Stimulated activated naive CD8-positive, alpha-beta T cell treated with anti-CD3 and anti-CD28 coated beads, Interleukin-15, amount 100 ng/mL, for 72 hours (primary cell): ENCODE measurements at regions not wholly inside any gene's neighbourhood (a gene's known extent, or its start where the extent isn't known, plus 50 kb on each side); places are given as distances from the start of the nearest gene placed in this dataset.
"Not testable (repeated sequence)": the region's sequence is repeated elsewhere in the genome, so short reads cannot be mapped to it uniquely, and the experiment has no call there.

Source experiments
- ATAC-seq: fragments of 150-1000 bp; cut with Tn5 transposase; 2 replicates; pipeline ENCODE4 v1.10.0; 2021; ENCODE audit warnings: mild to moderate bottlenecking, moderate library complexity
- DNase-seq, 2 donors: peaks; one replicate each; pipeline ENCODE4 v3.0.0; 2021 to 2022
- H3K27ac Mint-ChIP-seq, 2 donors: one replicate each; pipeline ENCODE4 v1.8.0; 2022; ENCODE audit warnings: mild to moderate bottlenecking in 2 of 2, mixed read lengths in 2 of 2, moderate library complexity in 2 of 2
- H3K27me3 Mint-ChIP-seq: one replicate; pipeline ENCODE4 v1.8.0; 2022; ENCODE audit warnings: mixed read lengths
- H3K4me1 Mint-ChIP-seq: one replicate; pipeline ENCODE4 v1.8.0; 2022; ENCODE audit warnings: mild to moderate bottlenecking, mixed read lengths
- H3K4me3 Mint-ChIP-seq, 2 donors: one replicate each; pipeline ENCODE4 v1.8.0; 2022; ENCODE audit warnings: mild to moderate bottlenecking in 2 of 2, mixed read lengths in 2 of 2, moderate library complexity in 1 of 2
- H3K9me3 Mint-ChIP-seq, 2 donors: one replicate each; pipeline ENCODE4 v1.8.0; 2022; ENCODE audit warnings: mixed read lengths in 2 of 2

DNA sequence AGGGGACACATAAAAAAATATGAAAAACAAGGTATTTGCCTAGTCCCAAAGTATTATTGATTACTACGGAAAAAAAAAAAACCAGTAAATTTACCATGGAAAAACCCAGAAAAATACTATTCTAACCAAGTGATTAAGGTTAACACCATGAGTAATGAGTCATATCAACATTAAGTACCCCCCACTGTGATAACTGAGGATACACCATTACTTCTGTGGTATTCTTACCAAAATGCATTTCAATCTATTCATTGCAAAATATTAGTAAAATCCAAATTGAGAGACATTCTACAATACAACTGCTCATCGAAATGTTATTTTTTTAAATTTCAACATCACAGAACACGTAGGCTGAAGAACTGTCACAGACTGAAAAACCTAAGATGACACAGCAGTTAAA is 669.8 kb downstream of the ZEB2 start:
- ATAC-seq (no peak), DNase-seq (no peak)
- Mint-ChIP-seq H3K9me3 (no peaks in the 10 kb centered on the region), H3K4me1 (no peaks in the 10 kb centered on the region), H3K27me3 (peaks cover 34% of the 10 kb centered on the region), H3K4me3 (no peak overlapping the region), H3K27ac (no peak overlapping the region)

GRCh38 chr2:143847257-143847656 is 672.7 kb downstream of the ZEB2 start:
- DNase-seq (no peak), ATAC-seq (no peak)
- Mint-ChIP-seq H3K4me1 (no peaks in the 10 kb centered on the region), H3K9me3 (no peaks in the 10 kb centered on the region), H3K4me3 (no peak overlapping the region), H3K27ac (peak overlapping the region in 1 of 2 donors; percentile 20), H3K27me3 (peaks cover 44% of the 10 kb centered on the region)

GRCh38 chr2:143844986-143845385 is 674.9 kb downstream of the ZEB2 start:
- Mint-ChIP-seq H3K9me3 (no peaks in the 10 kb centered on the region), H3K4me1 (no peaks in the 10 kb centered on the region), H3K27ac (no peak overlapping the region), H3K4me3 (no peak overlapping the region), H3K27me3 (peaks cover 41% of the 10 kb centered on the region)
- ATAC-seq = no peak
- DNase-seq = no peak

DNA sequence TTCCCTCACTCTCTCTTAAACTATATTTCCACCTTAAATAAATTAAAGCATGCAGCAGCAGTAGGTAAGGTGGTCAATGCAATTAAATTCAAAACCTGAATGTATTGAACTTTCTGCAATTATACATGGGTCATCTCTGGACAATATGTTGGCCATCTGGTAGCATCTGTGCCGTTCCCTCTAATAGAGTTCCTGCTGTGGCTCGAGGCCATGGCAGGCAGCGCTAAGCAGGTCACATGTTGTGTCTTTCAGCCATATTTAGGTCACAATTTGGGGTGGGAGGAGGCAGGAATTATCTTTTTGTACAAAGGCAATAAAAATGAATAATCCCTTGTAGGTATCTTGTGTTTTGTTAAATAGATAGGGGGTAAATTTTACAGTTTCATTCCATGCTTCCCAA is 676.2 kb downstream of the ZEB2 start:
- no peak for ATAC-seq
- H3K4me1 Mint-ChIP-seq = no peaks in the 10 kb centered on the region
- H3K9me3 Mint-ChIP-seq = no peaks in the 10 kb centered on the region
- peaks cover 42% of the 10 kb centered on the region for H3K27me3 Mint-ChIP-seq
- DNase-seq = no peak
- H3K27ac Mint-ChIP-seq = no peak overlapping the region
- H3K4me3 Mint-ChIP-seq = no peak overlapping the region

DNA sequence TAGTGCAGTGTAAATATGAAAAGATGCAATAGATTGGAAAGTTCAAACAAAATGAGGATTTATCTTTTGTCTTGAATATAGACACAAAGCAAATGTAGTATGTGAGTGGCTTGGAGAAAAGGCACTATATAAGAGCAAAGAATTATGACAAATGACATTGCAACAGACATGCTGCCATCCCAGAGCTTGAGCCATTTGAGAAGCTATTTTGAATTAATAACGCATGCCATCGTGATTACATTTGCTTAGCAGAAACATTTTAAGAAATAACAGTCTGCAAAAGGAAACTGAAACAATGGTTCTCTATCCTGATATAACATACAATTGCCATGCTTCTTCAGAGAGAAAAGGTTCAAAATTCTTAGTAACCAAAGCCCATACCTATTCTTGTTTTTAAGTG is 677.1 kb downstream of the ZEB2 start:
- ATAC-seq = no peak
- Mint-ChIP-seq H3K9me3 (no peaks in the 10 kb centered on the region), H3K4me3 (no peak overlapping the region), H3K27me3 (peaks cover 34% of the 10 kb centered on the region), H3K27ac (no peak overlapping the region), H3K4me1 (no peaks in the 10 kb centered on the region)
- no peak for DNase-seq

DNA sequence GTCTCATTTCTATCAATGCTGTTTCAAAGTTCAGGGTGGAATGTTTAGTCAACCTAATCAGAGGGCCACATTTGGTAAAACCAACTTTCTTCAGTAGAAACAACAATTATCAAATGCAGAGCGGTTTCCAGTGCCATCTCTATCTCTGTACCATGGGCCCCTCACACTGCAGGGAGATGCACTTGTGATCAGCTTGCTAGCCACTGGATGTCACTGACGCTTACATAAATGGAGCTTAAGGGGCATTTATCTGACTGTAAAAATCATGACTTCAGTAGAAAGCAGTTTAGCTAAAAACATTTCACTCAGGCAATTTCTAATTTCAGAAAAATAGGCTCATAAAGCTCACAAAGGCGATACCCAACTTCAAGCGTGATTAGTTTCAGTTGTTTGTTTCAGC is 678.0 kb downstream of the ZEB2 start:
- no peak overlapping the region for H3K4me3 Mint-ChIP-seq
- ATAC-seq (no peak), DNase-seq (no peak)
- peaks cover 0 to 1% of the 10 kb centered on the region in 2 donors for H3K9me3 Mint-ChIP-seq
- no peaks in the 10 kb centered on the region for H3K4me1 Mint-ChIP-seq
- no peak overlapping the region for H3K27ac Mint-ChIP-seq
- peaks cover 29% of the 10 kb centered on the region for H3K27me3 Mint-ChIP-seq

GRCh38 chr2:143840601-143841000 is 679.3 kb downstream of the ZEB2 start:
- H3K27ac Mint-ChIP-seq = no peak overlapping the region
- ATAC-seq (no peak), DNase-seq (no peak)
- peaks cover 0 to 13% of the 10 kb centered on the region in 2 donors for H3K9me3 Mint-ChIP-seq
- peaks cover 23% of the 10 kb centered on the region for H3K27me3 Mint-ChIP-seq
- no peaks in the 10 kb centered on the region for H3K4me1 Mint-ChIP-seq
- no peak overlapping the region for H3K4me3 Mint-ChIP-seq

GRCh38 chr2:143840194-143840593 is 679.7 kb downstream of the ZEB2 start:
- ATAC-seq (no peak), DNase-seq (no peak)
- Mint-ChIP-seq H3K4me1 (no peaks in the 10 kb centered on the region), H3K4me3 (no peak overlapping the region), H3K27ac (no peak overlapping the region), H3K27me3 (peaks cover 23% of the 10 kb centered on the region), H3K9me3 (peaks cover 0 to 14% of the 10 kb centered on the region in 2 donors)

GRCh38 chr2:143839456-143839855 is 680.5 kb downstream of the ZEB2 start:
- Mint-ChIP-seq H3K9me3 (peaks cover 0 to 14% of the 10 kb centered on the region in 2 donors), H3K27ac (no peak overlapping the region), H3K4me3 (no peak overlapping the region), H3K27me3 (peaks cover 23% of the 10 kb centered on the region), H3K4me1 (no peaks in the 10 kb centered on the region)
- ATAC-seq (no peak), DNase-seq (no peak)

- not testable (repeated sequence) for H3K4me1 Mint-ChIP-seq, DNase-seq, H3K4me3 Mint-ChIP-seq, ATAC-seq, H3K27ac Mint-ChIP-seq
- Mint-ChIP-seq H3K27me3 (peaks cover 13% of the 10 kb centered on the region), H3K9me3 (peaks cover 0 to 14% of the 10 kb centered on the region in 2 donors)
Measured at GRCh38 chr2:143837055-143837454, 682.9 kb downstream of the ZEB2 start.

- no peak overlapping the region for H3K4me3 Mint-ChIP-seq
- H3K27me3 Mint-ChIP-seq = peaks cover 7% of the 10 kb centered on the region
Measured at GRCh38 chr2:143835481-143835880, 684.4 kb downstream of the ZEB2 start.

GRCh38 chr2:143833015-143833660 is 686.8 kb downstream of the ZEB2 start:
- Mint-ChIP-seq H3K4me1 (no peaks in the 10 kb centered on the region), H3K9me3 (peaks cover 0 to 14% of the 10 kb centered on the region in 2 donors), H3K27me3 (peaks cover 2% of the 10 kb centered on the region), H3K27ac (no peak overlapping the region), H3K4me3 (no peak overlapping the region)
- ATAC-seq (no peak), DNase-seq (no peak)

More at GRCh38 chr2:143835481-143835880, 684.4 kb downstream of the ZEB2 start:
- no peaks in the 10 kb centered on the region for H3K4me1 Mint-ChIP-seq
- DNase-seq = no peak
- peaks cover 0 to 14% of the 10 kb centered on the region in 2 donors for H3K9me3 Mint-ChIP-seq
- no peak overlapping the region for H3K27ac Mint-ChIP-seq
- ATAC-seq = no peak

GRCh38 chr2:143830476-143830875 is 689.4 kb downstream of the ZEB2 start:
- ATAC-seq (no peak), DNase-seq (no peak)
- Mint-ChIP-seq H3K4me3 (no peak overlapping the region), H3K27ac (no peak overlapping the region), H3K4me1 (no peaks in the 10 kb centered on the region), H3K9me3 (no peaks in the 10 kb centered on the region), H3K27me3 (peaks cover 10% of the 10 kb centered on the region)

GRCh38 chr2:143828763-143829537 is 691.0 kb downstream of the ZEB2 start:
- H3K4me3 Mint-ChIP-seq = no peak overlapping the region
- no peak for ATAC-seq
- no peak overlapping the region for H3K27ac Mint-ChIP-seq
- peaks cover 10% of the 10 kb centered on the region for H3K27me3 Mint-ChIP-seq
- DNase-seq = no peak
- H3K9me3 Mint-ChIP-seq = no peaks in the 10 kb centered on the region
- H3K4me1 Mint-ChIP-seq = no peaks in the 10 kb centered on the region

DNA sequence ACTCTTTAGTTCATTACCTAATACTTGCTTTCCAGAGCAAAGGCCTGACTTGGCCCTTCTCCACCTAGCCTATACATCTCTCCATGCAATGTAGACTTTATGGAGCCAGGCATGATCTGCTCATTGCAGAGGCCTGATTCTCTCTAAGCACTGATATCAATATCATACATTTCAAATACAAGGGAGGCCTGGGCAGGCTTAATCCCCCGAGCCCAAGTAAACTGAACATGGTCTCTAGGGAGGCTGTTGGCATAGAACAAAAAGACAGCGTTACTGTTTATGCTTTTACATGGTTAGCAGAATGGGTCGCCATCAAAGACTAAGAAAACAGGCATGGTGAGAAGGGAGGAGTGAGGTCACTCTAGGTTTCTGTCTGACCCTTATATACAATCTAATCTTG is 695.1 kb downstream of the ZEB2 start:
- Mint-ChIP-seq H3K27me3 (peaks cover 17% of the 10 kb centered on the region), H3K9me3 (no peaks in the 10 kb centered on the region), H3K4me1 (no peaks in the 10 kb centered on the region), H3K4me3 (no peak overlapping the region), H3K27ac (no peak overlapping the region)
- ATAC-seq (no peak), DNase-seq (no peak)

GRCh38 chr2:143823876-143824275 is 694.7 kb downstream of the ARHGAP15 start:
- DNase-seq = no peak
- H3K4me3 Mint-ChIP-seq = no peak overlapping the region
- ATAC-seq = no peak
- H3K27me3 Mint-ChIP-seq = peaks cover 18% of the 10 kb centered on the region
- H3K27ac Mint-ChIP-seq = no peak overlapping the region
- no peaks in the 10 kb centered on the region for H3K4me1 Mint-ChIP-seq
- no peaks in the 10 kb centered on the region for H3K9me3 Mint-ChIP-seq
